A673 (cell line): ENCODE measurements at regions not wholly inside any gene's neighbourhood (a gene's known extent, or its start where the extent isn't known, plus 50 kb on each side); places are given as distances from the start of the nearest gene placed in this dataset.

Experiments used
- EZH2 ChIP-seq: fragments of 200-600 bp; sonication (generic); IDR thresholded peaks from 2 replicates; pipeline ENCODE4 v1.6.1; 2017; ENCODE audit warnings: borderline replicate concordance, low read depth, mild to moderate bottlenecking, mixed read lengths, antibody characterized with exemption, low read length; ENCODE audit not compliant: poor library complexity, severe bottlenecking
- TF ChIP-seq, protein P1 (sequence below): fragments of 300-800, 200-600 bp; sonication (generic); conservative IDR thresholded peaks from 2 replicates; pipeline ENCODE4 v1.5.1; 2017; ENCODE audit warnings: low read depth, mild to moderate bottlenecking, antibody characterized with exemption, low read length, moderate library complexity, mixed read lengths

- TF ChIP-seq, protein P1, sequence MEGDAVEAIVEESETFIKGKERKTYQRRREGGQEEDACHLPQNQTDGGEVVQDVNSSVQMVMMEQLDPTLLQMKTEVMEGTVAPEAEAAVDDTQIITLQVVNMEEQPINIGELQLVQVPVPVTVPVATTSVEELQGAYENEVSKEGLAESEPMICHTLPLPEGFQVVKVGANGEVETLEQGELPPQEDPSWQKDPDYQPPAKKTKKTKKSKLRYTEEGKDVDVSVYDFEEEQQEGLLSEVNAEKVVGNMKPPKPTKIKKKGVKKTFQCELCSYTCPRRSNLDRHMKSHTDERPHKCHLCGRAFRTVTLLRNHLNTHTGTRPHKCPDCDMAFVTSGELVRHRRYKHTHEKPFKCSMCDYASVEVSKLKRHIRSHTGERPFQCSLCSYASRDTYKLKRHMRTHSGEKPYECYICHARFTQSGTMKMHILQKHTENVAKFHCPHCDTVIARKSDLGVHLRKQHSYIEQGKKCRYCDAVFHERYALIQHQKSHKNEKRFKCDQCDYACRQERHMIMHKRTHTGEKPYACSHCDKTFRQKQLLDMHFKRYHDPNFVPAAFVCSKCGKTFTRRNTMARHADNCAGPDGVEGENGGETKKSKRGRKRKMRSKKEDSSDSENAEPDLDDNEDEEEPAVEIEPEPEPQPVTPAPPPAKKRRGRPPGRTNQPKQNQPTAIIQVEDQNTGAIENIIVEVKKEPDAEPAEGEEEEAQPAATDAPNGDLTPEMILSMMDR: no peak
- no peak for TF ChIP-seq EZH2
Observed at GRCh38 chr1:209377995-209378394, 205.5 kb upstream of the CAMK1G start.
